H9 (cell line): ENCODE measurements at regions not wholly inside any gene's neighbourhood (a gene's known extent, or its start where the extent isn't known, plus 50 kb on each side); places are given as distances from the start of the nearest gene placed in this dataset.

Source experiments
- DNase-seq: peaks from one replicate; pipeline ENCODE4 v3.0.0-alpha.2; 2017
- H2AFZ ChIP-seq: one replicate; pipeline ENCODE4 v1.6.1; 2013; ENCODE audit warnings: mild to moderate bottlenecking, low read length, control low read depth, moderate library complexity
- H2AK5ac ChIP-seq: 2 replicates; pipeline ENCODE4 v1.6.1; 2013; ENCODE audit warnings: low read length, control low read depth, mixed read lengths; ENCODE audit not compliant: insufficient read length
- H2BK120ac ChIP-seq: one replicate; pipeline ENCODE4 v1.6.1; 2013; ENCODE audit warnings: low read depth, mild to moderate bottlenecking, low read length, control low read depth, inconsistent platforms; ENCODE audit not compliant: poor library complexity, severe bottlenecking
- H2BK12ac ChIP-seq: 2 replicates; pipeline ENCODE4 v1.6.1; 2013; ENCODE audit warnings: low read length, control low read depth, mixed read lengths, low read depth; ENCODE audit not compliant: insufficient read length
- H2BK15ac ChIP-seq: 2 replicates; pipeline ENCODE4 v1.6.1; 2013; ENCODE audit warnings: low read depth, low read length, control low read depth
- H2BK20ac ChIP-seq: one replicate; pipeline ENCODE4 v1.6.1; 2013; ENCODE audit warnings: low read depth, mild to moderate bottlenecking, low read length, control low read depth, inconsistent platforms; ENCODE audit not compliant: poor library complexity, severe bottlenecking
- H2BK5ac ChIP-seq: 2 replicates; pipeline ENCODE4 v1.6.1; 2013; ENCODE audit warnings: low read length, control low read depth, mixed read lengths; ENCODE audit not compliant: insufficient read length
- H3K14ac ChIP-seq: 2 replicates; pipeline ENCODE4 v1.6.1; 2013; ENCODE audit warnings: low read length, control low read depth; ENCODE audit not compliant: insufficient read depth
- H3K18ac ChIP-seq: 2 replicates; pipeline ENCODE4 v1.6.1; 2013; ENCODE audit warnings: low read depth, mild to moderate bottlenecking, mixed read lengths, low read length, control low read depth; ENCODE audit not compliant: insufficient read length
- H3K23ac ChIP-seq: 2 replicates; pipeline ENCODE4 v1.6.1; 2013; ENCODE audit warnings: low read length, control low read depth, mixed read lengths, low read depth; ENCODE audit not compliant: insufficient read length
- H3K23me2 ChIP-seq: 2 replicates; pipeline ENCODE4 v1.6.1; 2013; ENCODE audit warnings: low read depth, mild to moderate bottlenecking, mixed read lengths, low read length, control low read depth; ENCODE audit not compliant: insufficient read length, poor library complexity, severe bottlenecking
- H3K27ac ChIP-seq: 2 replicates; pipeline ENCODE4 v1.5.1; 2013; ENCODE audit warnings: low read length, control low read depth, mixed read lengths, low read depth; ENCODE audit not compliant: insufficient read length
- H3K27me3 ChIP-seq: 2 replicates; pipeline ENCODE4 v1.6.1; 2013; ENCODE audit warnings: low read length, control low read depth, inconsistent platforms; ENCODE audit not compliant: insufficient read depth
- H3K4ac ChIP-seq: 2 replicates; pipeline ENCODE4 v1.6.1; 2013; ENCODE audit warnings: low read depth, mild to moderate bottlenecking, control low read depth, inconsistent platforms, low read length, moderate library complexity
- H3K4me1 ChIP-seq: 2 replicates; pipeline ENCODE4 v1.6.1; 2013; ENCODE audit warnings: low read length, control low read depth, inconsistent platforms; ENCODE audit not compliant: insufficient read depth
- H3K4me2 ChIP-seq: 2 replicates; pipeline ENCODE4 v1.6.1; 2013; ENCODE audit warnings: low read length, control low read depth, mixed read lengths; ENCODE audit not compliant: insufficient read length, insufficient read depth
- H3K56ac ChIP-seq: 2 replicates; pipeline ENCODE4 v1.6.1; 2013; ENCODE audit warnings: low read depth, mild to moderate bottlenecking, mixed read lengths, low read length, control low read depth; ENCODE audit not compliant: insufficient read length
- H3K79me1 ChIP-seq: 2 replicates; pipeline ENCODE4 v1.6.1; 2013; ENCODE audit warnings: low read depth, mild to moderate bottlenecking, moderate library complexity, low read length, control low read depth, inconsistent platforms; ENCODE audit not compliant: insufficient read depth, poor library complexity, severe bottlenecking
- H3K79me2 ChIP-seq: 2 replicates; pipeline ENCODE4 v1.6.1; 2013; ENCODE audit warnings: low read length, control low read depth, inconsistent platforms; ENCODE audit not compliant: insufficient read depth
- H3K9ac ChIP-seq: 2 replicates; pipeline ENCODE4 v1.6.1; 2013; ENCODE audit warnings: low read length, control low read depth, mixed read lengths; ENCODE audit not compliant: insufficient read length; ENCODE audit errors: extremely low read depth
- H3K9me3 ChIP-seq: one replicate; pipeline ENCODE4 v1.6.1; 2013; ENCODE audit warnings: low read depth, low read length, inconsistent platforms; ENCODE audit not compliant: control insufficient read depth
- H3T11ph ChIP-seq: one replicate; pipeline ENCODE4 v1.6.1; 2013; ENCODE audit warnings: mild to moderate bottlenecking, low read length, control low read depth, inconsistent platforms
- H4K20me1 ChIP-seq: one replicate; pipeline ENCODE4 v1.6.1; 2013; ENCODE audit not compliant: control insufficient read depth, insufficient read length, insufficient read depth
- H4K5ac ChIP-seq: 2 replicates; pipeline ENCODE4 v1.6.1; 2013; ENCODE audit warnings: low read depth, mild to moderate bottlenecking, mixed read lengths, low read length, control low read depth; ENCODE audit not compliant: insufficient read length
- H4K8ac ChIP-seq: replicated peaks from 2 replicates; pipeline ENCODE4 v1.6.1; 2013; ENCODE audit warnings: low read length, control low read depth, mixed read lengths, low read depth; ENCODE audit not compliant: insufficient read length
- H4K91ac ChIP-seq: 2 replicates; pipeline ENCODE4 v1.6.1; 2013; ENCODE audit warnings: low read depth, mild to moderate bottlenecking, moderate library complexity, mixed read lengths, low read length, control low read depth; ENCODE audit not compliant: insufficient read length
- H3K27ac Mint-ChIP-seq, 3 experiments: 2 replicates in 2 of 3; 3 replicates in 1 of 3; pipeline ENCODE4 v1.8.0; 2020 to 2021; ENCODE audit warnings: mixed read lengths in 3 of 3, mild to moderate bottlenecking in 1 of 3, moderate library complexity in 1 of 3
- H3K27me3 Mint-ChIP-seq: 2 replicates; pipeline ENCODE4 v1.8.0; 2021; ENCODE audit warnings: low read depth, mild to moderate bottlenecking, moderate library complexity, mixed read lengths
- H3K36me3 Mint-ChIP-seq, 3 experiments: 2 replicates in 2 of 3; 3 replicates in 1 of 3; pipeline ENCODE4 v1.8.0; 2020 to 2021; ENCODE audit warnings: low read depth in 3 of 3, mixed read lengths in 3 of 3; ENCODE audit not compliant: insufficient read depth in 1 of 3
- H3K4me1 Mint-ChIP-seq, 2 experiments: 2 replicates each; pipeline ENCODE4 v1.8.0; 2020; ENCODE audit warnings: mixed read lengths in 2 of 2
- H3K4me3 Mint-ChIP-seq, 2 experiments: 2 replicates in 1 of 2; 3 replicates in 1 of 2; pipeline ENCODE4 v1.8.0; 2020 to 2021; ENCODE audit warnings: mild to moderate bottlenecking in 2 of 2, mixed read lengths in 2 of 2, moderate library complexity in 1 of 2
- H3K9me3 Mint-ChIP-seq, 2 experiments: 2 replicates in 1 of 2; 3 replicates in 1 of 2; pipeline ENCODE4 v1.8.0; 2020; ENCODE audit warnings: mild to moderate bottlenecking in 2 of 2, mixed read lengths in 2 of 2, moderate library complexity in 1 of 2
- CTCF ChIP-seq: fragments of 200-600 bp; sonication (generic); conservative IDR thresholded peaks from 3 replicates; pipeline ENCODE4 v1.8.0; 2021; ENCODE audit warnings: antibody characterized with exemption, mild to moderate bottlenecking
- WGBS: extraction: QIAGEN DNeasy Blood & Tissue Kit; methylation state at CpG from one replicate; pipeline ENCODE4 v1.1.7; 2013; ENCODE audit warnings: missing lambda C conversion rate, low lambda C conversion rate, mixed read lengths; ENCODE audit not compliant: insufficient read length; ENCODE audit errors: extremely low coverage; 5-methylcytosine and 5-hydroxymethylcytosine counted together

- Mint-ChIP-seq H3K4me1 (no peaks in the 10 kb centered on the region), H3K4me3 (no peak overlapping the region), H3K9me3 (peaks cover 66 to 69% of the 10 kb centered on the region in 2 experiments), H3K27ac (no peak overlapping the region), H3K27me3 (peaks cover 3% of the 10 kb centered on the region; the same call in 1 of the 2 replicates), H3K36me3 (no peaks in the 10 kb centered on the region; a peak in 1 of 7 replicates)
- H4K91ac ChIP-seq, result no peak overlapping the region
- no peak overlapping the region for H2BK5ac ChIP-seq
- H3K4me1 ChIP-seq, result no peaks in the 10 kb centered on the region
- no peak overlapping the region for H2AK5ac ChIP-seq
- WGBS, result no CpG with 5 or more reads among the region's 3 CpGs
- peaks cover 8% of the 10 kb centered on the region for H3K9me3 ChIP-seq
- H3K56ac ChIP-seq, result no peak overlapping the region
- no peak for DNase-seq
- H3K79me2 ChIP-seq, result no peaks in the 10 kb centered on the region
- H2BK120ac ChIP-seq, result no peak overlapping the region
- H4K8ac ChIP-seq, result no peak overlapping the region
- H2BK15ac ChIP-seq, result no peak overlapping the region
- H3K23ac ChIP-seq, result no peak overlapping the region
- no peaks in the 10 kb centered on the region for H3K23me2 ChIP-seq
- H2AFZ ChIP-seq, result no peak overlapping the region
- no peak overlapping the region for H3T11ph ChIP-seq
- H2BK12ac ChIP-seq, result no peak overlapping the region
- no peak overlapping the region for H3K18ac ChIP-seq
- no peak overlapping the region for H3K14ac ChIP-seq
- H3K27me3 ChIP-seq, result no peaks in the 10 kb centered on the region
- H4K5ac ChIP-seq, result no peak overlapping the region
- no peak overlapping the region for H2BK20ac ChIP-seq
- no peak overlapping the region for H3K4me2 ChIP-seq
- H4K20me1 ChIP-seq, result no peaks in the 10 kb centered on the region
- no peak for TF ChIP-seq CTCF
- no peak overlapping the region for H3K27ac ChIP-seq
- H3K9ac ChIP-seq, result no peak overlapping the region
- H3K79me1 ChIP-seq, result no peaks in the 10 kb centered on the region
- H3K4ac ChIP-seq, result no peak overlapping the region
Measured at GRCh38 chrX:38473701-38474100, 87.6 kb upstream of the TSPAN7 start.
